Mucosa of gallbladder (tissue), 1 donor: ENCODE measurements at regions not wholly inside any gene's neighbourhood (a gene's known extent, or its start where the extent isn't known, plus 50 kb on each side); places are given as distances from the start of the nearest gene placed in this dataset.

Experiments used
- DNase-seq: peaks from one replicate; pipeline ENCODE4 v3.0.0-alpha.2; 2020; ENCODE audit warnings: low spot score
- donor health status: DM: no; HTN: no; CAD: no.

DNA sequence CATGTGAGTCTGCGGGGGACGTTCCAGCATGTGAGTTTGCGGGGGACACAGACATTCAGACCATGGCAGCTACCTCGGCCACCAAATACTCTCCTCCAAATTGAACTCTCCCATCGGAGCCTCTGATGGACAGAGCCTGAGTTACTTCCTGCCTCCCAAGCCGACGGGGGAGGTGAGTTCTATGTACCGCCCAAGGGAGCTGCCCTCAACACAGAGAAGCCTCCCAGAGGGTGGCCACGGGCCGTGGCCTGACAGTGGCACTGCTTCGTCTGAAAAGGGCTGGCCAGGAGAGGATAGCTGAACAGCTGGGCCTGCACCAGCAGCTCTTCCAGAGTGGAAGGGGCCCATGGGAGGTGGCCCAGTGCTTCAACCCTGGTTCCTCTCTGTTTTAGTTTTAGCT is 274.5 kb upstream of the PPP2R2D start:
- no peak for DNase-seq

DNA sequence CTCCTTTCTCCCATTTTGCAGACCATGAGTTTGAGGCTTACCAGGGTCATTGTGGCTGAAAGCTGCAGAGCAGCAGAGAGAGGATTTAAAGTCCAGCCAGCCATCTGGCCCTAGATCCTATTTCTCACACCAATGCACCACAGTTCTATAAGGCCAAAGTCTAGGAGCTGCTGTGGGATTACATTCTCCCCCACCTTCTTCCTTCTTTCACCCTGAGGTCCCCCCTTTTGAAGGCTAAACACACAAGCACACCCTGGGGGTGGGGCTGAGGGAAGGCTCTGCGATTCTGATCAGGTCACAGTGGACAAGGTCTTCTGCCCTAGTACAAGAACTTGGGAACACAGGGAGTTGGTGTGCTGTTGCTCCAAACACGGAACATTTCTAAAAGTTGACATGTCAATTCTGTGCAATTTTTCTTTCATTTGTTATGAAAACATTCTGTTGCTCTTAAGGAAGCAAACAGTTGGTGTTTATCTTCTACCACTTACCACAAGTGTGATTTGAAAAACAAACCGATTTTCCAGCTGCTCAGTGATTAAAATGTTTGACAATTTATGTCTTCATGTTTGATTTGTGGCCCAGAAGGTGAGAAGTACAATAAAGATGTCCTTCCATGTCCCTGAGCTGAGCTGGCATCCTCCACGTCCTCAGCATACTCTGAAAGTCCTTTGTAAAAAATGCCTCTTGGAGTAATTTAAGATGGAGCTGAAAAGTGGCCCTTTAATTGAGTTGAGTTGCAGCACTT is 271.6 kb upstream of the PPP2R2D start:
- DNase-seq: no peak

DNA sequence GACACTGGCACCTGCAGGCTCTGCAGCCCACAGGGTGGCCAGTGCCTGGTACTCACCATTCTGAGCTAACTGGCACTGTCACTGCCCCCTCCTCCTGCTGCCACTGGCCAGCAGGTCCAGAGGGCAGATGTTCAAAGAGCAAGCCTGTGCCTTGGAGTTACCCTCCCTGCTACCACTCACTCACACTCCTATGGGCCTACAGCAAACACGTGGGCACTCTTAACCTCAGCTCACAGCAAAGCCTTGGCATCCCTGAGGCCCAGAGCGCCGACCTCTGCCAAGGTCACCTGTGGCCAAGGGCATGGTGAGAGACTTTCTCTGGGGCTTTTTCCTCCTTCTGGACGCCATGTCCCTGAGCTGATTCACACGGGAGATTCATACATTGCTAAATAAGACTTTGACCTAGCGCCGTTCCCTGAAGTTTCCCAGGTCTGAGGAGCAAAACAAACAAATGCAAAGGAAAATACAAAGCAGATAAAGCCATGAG is 270.0 kb upstream of the PPP2R2D start:
- peak; percentile 10 for DNase-seq

DNA sequence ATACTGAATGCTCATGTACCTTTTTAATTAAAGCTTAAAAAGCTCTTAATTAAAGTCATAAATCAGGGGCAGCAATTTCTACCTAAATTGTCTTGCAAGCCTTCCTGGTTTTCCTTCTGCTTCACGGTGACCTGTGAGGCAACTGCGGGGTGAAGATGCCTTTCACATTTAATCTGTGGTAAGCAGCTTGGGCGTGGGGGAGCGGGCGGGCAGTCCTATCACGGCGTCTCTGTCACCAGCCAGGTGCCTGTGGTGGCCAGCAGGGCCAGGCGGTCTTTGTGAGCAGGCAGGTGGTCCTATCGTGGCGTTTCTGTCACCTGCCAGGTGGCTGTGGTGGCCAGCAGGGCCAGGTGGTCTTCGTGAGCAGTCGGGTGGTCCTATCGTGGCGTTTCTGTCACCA is 269.2 kb upstream of the PPP2R2D start:
- no peak for DNase-seq

DNA sequence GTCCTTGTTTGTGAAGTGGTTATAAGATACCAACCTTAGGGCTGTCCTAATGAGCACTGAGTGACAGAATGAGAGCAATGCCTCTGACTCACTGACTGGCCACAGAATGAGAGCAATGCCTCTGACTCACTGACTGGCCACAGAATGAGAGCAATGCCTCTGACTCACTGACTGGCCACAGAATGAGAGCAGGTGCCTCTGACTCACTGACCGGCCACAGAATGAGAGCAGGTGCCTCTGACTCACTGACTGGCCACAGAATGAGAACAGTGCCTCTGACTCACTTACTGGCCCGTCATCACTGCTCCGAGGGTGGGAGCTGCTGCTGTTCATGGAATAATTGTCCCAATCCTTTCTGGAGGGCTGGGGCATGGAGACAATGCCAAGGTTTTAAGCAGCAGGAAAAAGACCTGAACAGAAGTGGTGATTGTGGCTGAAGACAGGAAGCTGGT is 265.2 kb upstream of the PPP2R2D start:
- DNase-seq: peak; percentile 19

DNA sequence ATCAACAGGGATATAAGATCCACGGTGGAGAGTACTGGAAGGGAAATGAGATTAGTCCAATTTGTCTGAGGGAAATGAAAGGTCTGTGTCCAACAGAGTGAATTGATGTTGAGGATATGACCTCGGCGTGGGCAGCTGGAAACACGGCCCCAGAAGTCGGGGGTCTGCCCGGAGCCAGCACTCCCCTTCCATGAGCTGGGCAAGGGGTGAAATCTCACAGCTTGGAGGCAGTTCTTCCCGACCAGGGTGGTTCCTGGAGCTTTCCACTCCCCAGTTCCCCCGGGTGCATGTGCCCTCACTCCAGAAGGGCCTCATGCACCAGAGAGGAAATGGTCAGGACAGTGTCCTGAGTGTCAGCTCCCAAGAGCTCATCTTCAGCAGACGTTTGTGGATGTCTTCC is 264.7 kb upstream of the PPP2R2D start:
- peak; percentile 6 for DNase-seq

DNA sequence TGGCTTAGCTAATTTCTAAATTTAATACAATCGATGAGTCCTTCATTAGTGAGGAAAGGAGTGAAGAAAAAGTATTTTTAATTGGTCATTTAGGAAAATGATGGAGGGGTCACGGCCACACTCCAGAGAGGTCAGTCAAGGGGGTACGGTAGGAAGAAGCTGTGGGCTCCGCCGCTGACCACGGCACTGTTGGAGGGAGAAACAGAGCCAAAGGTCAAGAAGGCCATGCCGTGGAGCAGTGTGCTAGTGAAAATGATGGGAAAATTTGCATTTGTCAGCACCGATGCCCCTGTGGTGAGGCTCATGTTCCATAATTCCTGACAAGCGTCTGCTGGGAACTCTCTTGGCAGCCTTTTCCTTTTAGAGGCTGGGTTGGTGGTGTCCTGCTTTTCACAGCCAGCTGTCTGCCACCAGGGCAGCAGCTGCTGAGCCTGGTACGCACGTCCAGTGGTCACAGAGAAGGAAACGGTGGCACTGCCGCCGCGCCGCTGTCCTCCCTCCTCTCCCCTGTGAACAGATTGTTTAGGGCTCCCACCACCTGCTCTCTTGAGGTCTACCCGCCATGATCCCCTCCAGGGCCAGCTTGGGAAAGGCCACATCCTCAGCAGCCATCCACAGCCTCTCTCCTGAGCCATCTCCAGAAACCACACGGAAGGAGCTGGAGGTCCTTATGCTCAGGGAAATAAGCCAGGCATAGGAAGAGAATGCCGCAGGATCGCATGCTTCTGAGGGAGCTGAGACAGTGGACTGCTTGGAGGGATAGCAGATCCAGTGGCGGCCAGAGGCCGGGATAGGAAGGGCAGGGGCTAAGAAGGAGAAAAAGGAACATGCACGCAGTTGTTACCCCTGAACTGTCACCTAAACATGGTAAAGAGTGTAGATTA is 263.7 kb upstream of the PPP2R2D start:
- DNase-seq: peak; percentile 5

DNA sequence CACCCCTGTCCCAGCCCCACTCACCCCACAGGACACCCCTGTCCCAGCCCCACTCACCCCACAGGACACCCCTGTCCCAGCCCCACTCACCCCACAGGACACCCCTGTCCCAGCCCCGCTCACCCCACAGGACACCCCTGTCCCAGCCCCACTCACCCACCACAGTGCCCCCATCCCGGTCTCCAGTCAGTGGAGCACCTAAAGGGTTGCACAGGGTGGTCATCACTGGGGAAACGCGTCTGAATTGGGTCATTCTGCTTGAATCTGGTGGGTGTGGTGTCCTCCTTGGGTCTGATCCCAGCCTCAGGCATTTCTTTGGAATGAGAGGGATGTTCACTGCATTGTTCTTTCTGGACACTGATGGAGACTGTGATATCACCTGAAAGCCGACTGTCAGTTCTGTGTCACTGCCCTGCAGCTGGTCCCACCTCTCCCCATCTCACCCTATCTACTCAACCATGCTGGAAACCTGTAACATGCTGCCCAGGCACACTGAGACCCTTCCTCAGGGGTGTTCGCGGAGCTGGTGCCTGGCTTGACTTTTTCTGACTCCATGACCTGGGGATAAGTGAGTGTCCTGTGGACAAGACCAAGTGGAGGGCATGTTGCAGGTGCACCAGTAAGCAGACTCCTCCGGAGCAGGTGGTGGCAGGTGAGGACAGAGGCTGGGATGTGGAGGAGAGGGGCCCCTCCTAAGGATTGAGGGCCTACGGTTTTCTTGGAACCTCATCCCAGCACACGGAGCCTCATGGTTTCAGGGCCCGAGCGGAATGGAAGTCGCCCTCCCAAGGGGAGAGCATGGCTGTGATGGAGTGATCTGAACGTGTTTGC is 262.5 kb upstream of the PPP2R2D start:
- DNase-seq: no peak

DNA sequence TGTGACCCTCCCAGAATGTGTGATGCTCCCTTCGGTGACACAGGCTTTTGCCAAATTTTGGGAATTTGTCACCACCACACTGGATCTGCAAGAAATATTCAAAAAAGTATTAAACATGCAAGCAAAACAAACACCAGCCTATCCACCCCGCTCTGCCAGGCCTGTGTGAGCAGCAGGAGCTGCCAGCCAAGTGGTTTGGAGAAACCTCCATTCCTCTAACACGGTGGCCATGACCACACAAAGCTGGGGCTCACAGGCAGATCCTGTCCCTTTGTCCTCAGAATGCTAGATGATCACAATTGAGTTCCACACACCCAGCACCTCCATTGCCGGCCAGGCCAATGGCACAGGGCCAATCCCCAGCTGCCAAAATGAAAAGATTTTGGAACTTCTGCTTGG is 261.9 kb upstream of the PPP2R2D start:
- no peak for DNase-seq

DNA sequence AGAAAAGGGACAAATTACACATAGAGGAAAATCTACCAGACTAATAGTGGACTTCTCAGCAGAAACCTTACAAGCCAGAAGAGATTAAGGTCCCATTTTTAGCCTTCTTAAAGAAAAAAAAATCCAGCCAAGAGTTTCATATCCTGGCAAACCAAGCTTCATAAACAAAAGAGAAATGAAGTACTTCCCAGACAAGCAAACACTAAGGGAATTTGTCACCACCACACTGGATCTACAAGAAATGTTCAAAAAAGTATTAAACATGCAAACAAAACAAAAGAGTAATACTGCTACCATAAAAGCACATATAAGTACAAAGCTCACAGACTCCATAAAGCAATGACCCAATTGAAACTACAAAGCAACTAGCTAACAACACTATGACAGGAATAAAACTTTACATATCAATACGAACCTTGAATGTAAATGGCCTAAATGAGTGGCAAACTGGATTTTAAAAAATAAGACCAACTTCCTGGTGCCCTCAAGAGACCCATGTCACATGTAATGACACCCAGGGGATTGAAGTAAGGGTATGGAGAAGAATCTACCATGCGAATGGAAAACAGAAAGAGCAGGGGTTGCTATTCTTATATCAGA is 260.7 kb upstream of the PPP2R2D start:
- no peak for DNase-seq

DNA sequence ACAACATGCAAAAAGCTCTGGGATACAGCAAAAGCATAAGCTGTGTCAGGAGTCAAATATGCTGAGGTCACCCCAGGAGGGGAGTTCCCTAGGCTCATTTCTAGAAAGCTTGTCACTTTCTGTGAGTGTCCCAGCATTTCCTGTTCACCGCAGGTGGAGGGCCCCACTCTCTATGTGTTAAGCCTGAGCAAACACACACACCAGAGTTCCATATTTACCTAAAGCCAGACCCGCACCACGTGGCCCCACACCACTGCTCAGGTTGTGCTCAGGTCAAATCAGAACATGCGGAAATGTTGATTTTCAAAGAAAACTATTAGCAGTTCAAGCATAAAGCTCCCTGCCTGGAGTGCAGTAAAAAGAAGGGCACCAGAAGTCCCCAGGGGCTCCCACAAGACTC is 259.6 kb upstream of the PPP2R2D start:
- DNase-seq: peak; percentile 18

DNA sequence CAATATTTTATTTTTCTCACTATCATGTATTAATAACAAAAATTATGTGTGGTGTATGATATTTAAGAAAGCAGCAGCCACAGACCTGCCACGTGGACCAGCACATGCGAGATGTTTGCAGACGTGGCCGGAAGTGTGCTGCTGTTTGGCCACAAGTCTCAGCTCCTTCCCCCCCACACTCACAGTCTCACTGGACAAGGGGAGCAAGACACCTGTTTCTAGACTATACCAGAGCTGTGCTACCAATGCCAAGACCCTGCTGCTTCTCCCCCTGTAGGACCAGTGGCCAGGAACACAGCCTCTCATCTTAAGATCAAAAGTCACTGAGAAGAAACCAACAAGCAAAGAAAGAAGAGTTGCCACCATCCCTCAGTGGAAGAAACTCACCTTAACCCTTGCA is 258.9 kb upstream of the PPP2R2D start:
- DNase-seq: no peak

DNA sequence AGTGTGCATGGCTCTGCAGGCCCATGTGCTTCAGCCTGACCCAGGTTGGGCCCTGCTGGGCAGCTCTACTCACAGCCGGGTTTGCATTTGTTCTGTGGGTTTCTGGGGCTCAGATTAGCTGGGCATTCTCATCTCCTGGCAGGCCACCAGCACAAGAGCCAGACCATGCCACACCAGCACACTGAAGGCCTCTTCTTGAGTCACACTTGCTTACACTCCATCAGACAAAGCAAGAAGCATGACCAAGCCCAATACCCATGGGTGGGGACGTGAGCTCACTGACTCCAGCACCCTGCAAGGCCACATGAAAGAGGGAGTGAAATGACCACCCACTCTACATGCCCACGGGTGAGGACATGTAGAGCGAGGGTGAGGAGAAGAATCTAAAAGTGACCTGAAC is 257.8 kb upstream of the PPP2R2D start:
- DNase-seq: no peak

DNA sequence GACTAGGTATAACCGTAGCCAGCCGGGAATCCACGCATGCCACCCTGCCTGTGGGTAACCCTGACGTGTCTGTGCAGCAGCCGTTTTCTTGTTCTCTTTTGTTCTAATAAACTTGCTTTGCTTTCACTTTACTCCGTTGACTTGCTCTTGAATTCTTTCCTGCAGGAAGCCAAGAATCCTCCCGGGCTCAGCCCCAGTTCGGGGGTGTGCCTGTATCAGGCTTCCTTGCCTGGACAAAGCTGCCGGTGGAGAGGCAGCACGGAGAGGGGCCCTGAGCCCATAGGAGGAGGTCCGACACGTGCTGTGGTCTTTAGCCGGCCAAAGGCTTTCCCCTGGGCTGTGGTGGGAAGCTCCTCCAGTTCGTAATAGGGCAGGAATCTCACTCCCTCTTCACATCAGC is 256.5 kb upstream of the PPP2R2D start:
- DNase-seq: no peak

DNA sequence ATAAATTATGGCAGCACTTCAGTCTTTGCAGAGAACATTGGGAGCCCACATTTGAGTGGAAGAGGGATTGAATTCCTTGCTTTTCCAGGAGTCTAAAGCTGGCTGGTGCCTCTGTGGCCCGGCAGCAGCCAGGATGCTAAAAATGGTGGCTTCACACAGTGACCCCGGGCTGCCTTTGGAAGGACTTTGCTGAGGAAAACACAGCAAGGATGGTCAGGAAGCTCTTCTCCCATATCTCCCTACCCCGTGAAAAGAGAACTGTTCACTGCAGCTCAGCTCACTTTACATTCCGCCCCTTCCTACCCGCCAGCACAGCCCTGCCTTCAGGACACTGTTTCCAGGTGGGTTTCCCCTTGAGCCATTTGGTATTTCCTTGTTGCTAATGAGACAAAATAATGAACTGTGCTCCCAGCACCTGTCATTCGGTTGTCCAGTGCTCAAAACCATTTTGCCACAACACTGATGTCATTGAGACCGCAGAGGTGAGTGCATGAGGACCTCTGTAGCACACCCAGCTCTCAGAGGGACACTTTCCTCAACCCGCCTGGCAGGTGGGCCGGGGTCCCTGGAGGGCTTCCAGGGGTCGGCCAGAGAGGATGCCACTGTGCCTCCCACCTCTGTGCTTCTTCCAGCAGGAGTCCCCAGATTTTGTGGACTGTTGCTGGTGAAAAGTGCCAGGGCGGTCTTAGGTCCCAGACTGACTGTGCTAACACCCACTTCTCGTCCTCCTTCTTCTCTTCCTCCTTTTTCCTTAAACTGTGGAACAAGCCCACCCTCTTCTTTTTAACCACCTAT is 255.7 kb upstream of the PPP2R2D start:
- DNase-seq: peak; percentile 3

DNA sequence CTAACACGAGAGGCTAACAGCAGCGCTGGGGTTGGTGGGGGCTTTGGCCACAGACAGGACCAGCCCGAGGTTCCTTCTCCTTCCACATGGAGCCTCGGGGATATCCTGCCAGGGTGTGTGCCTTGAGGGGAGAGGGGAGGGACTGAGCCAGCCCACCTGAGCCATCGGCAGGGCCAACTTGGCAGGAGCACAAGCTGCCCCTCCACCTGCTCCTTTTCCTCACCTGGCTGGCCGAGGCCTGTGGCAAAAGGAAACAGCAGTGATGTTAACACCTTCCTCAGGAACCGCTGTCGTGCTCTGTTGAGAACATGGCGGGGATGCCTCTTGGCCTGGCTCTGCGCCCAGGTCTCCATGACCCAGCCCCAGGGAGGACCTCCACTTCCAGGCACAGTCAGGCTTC is 255.1 kb upstream of the PPP2R2D start:
- no peak for DNase-seq

DNA sequence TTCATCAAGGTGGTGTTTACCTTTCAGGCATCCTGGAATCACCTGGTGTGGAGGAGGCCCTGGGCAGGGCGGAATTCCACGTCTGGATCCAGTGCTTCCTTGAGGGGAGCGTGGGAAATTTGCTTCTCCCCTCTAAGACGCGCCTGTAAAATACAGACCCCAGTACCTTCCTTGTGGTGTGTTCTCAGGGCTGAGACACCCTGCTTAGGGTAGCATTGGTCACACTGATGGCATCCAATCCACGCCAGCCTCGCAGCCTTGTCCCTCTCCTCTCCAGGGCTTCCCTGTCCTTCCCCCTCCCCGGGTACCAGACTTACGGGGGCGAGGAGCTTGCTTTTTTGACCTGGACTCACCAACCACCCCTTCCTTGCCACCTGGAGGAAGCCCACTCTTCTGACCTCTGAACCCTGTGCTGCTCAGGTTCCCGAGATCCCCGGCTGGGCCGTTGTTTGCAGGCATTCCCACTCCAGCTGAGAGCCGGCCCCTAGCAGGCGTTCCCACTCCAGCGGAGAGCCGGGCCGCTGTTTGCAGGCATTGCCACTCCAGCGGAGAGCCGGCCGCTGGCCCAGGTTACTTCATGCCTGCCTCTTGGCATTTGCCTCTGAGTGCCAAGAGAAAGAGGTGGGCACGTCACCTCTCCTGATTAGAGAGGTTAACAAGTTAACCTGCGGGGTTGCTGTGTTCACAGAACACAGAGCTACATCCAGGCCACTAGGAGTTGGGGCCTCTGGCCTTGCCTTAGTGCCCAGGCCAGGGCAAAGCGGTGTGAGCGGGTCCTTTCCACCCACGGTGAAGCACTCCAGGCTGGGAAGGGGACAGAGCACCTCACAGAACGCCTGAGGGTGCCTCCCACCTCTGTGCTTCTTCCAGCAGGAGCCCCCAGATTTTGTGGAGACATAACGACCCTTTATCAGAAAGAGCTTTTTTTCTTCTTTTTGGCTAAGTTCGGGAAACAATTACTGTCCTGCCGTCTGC is 254.0 kb upstream of the PPP2R2D start:
- no peak for DNase-seq

DNA sequence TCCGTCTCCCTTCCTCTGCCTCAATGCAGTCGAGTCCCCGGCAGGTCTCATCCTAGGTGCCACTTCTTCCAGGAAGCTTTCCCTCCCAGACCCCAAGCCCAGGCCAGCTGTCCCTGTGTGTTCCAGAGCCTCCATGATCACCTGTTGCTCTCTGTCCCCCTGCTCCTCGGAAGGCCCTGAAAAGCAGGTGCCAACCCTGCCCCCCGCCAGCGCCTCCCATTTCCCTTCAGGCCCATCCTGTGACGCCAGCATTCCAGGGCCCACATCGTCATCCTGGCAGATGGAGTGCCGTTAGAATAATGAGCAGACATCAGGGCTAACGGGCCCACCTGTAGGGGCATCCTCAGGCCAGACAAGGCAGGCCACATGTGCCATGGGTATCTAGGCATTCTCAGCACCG is 253.0 kb upstream of the PPP2R2D start:
- peak; percentile 8 for DNase-seq

DNA sequence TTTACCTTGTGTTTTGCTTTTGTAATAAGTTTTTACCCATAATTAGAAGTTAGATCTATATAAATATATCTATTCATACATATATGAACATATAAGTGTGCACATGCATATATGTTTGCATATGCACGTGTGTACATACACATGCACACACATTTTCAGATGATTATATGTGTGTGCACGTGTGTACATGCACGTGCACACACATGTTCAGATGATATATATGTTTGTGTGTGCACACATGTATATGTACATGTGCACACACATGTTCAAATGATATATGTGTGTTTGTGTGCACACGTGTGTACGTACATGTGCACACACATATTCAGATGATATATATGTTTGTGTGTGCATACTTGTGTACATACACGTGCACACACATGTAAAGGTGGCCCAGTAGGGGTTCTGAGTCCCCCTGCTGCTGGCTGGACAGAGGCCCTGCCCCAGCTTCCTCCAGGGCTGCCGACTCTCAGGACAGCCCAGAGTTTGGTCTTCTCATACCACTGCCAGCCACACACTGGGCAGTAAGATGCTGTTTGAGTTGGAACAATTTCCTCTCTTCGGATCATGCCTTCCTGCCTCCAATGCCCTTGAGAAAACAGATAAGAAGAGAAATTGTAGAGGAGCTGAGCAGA is 252.3 kb upstream of the PPP2R2D start:
- no peak for DNase-seq
